ENCODE measurements at regions not wholly inside any gene's neighbourhood (a gene's known extent, or its start where the extent isn't known, plus 50 kb on each side); places are given as distances from the start of the nearest gene placed in this dataset.

DNA sequence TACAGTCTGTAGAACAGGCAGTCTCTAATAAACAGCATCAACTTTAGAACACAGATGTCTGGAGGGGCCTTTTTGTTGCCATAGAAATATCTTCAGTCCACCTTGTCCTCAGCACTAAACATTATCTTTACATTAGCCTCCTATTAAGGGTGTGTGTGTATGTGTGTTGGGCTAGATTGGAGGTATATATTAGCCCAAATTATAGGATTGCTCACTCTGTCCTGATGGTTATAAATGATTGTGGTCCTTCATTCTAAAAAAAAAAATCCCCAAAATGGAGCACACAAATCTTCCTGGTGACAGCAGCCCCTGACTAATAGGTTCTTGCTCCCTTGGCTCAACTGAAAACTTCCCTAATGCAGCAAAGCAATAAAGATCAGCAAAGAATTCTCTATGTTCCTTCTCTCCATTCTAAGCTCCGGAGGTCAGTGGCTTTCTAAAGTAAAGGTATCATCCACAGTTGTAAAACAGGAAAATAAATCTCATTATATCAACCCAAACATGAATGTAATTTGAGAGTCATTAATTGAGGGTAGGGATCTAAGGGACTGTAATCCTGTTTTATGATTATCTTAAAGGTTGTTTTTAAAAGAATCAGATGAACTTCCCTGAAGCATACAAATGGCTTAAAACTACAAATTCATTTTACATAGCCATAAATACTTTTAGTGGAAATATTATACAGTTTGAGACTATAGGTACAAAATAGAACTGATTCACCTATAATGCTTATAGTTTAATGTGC lies 232.7 kb downstream of the KLF12 start:
- H3K4me1 Mint-ChIP-seq = peaks cover 38% of the 10 kb centered on the region
- peaks cover 20% of the 10 kb centered on the region for H3K36me3 Mint-ChIP-seq
- H3K27ac Mint-ChIP-seq = no peak overlapping the region
- H3K4me3 Mint-ChIP-seq = no peak overlapping the region
- no peaks in the 10 kb centered on the region for H3K27me3 Mint-ChIP-seq
- no peak for ATAC-seq
- H3K9me3 Mint-ChIP-seq = no peaks in the 10 kb centered on the region

DNA sequence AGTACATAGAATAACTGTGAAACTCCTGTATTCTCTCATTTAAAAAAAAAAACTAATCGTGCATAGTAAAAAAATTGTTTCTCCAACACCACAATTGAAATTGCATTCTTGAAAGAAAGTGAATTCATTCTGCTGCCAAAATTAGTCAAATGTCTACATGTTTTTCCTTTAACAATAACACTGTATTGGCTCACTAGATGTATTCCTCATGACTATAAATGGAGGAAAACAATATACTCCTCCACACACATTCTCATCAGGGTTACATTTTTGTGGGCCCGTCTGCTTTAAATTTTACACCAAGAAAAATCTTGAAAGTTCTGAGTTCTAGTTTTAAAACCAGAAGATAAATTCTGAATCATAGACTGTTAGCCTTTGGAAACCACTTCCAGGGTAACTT lies 233.6 kb downstream of the KLF12 start:
- Mint-ChIP-seq H3K4me1 (peaks cover 39% of the 10 kb centered on the region), H3K4me3 (no peak overlapping the region), H3K9me3 (no peaks in the 10 kb centered on the region)

DNA sequence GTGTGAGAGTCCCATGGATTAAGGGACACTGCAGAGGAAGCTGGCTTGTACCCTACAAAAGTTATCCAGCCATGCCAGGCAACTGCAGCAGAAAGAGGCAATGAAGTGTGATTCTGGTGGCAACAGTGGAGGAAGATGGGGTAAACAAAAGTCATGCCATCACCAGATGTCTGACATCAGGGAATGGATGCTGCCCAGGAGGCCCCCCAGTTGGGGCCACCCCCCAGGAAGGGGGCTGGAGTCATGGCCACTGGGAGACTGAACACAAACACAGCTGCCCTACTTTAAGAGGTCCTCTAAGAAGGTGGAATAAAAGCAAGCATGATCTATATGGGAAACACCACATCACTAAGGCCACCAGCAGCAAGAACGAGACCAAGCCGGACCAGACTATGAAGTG lies 235.3 kb downstream of the KLF12 start:
- Mint-ChIP-seq H3K27me3 (no peaks in the 10 kb centered on the region), H3K36me3 (peaks cover 30% of the 10 kb centered on the region), H3K4me1 (peaks cover 49% of the 10 kb centered on the region), H3K27ac (peak overlapping the region; percentile 70), H3K4me3 (no peak overlapping the region), H3K9me3 (no peaks in the 10 kb centered on the region)
- no peak for ATAC-seq

More for the DNA sequence above, 233.6 kb downstream of the KLF12 start:
- H3K27me3 Mint-ChIP-seq = no peaks in the 10 kb centered on the region
- no peak for ATAC-seq
- H3K36me3 Mint-ChIP-seq = peaks cover 21% of the 10 kb centered on the region
- H3K27ac Mint-ChIP-seq = no peak overlapping the region

DNA sequence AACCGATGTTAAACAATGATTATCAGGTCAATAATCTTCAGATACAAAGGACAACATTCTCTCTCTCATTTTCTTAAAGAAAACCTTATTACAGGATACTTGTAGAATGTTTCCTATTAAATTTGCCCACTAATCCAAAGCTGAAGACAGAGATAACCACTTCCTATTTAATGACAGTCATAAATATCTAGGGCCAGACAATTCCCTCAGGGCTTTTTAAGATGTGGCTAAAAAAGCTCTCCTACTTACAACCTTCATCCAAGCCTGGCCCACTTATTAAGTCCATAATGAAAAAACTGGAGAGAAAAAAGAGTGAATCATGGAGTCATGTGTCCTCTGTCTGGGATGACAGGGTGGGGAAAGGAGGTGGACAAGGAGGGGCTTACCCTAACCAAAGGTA lies 235.9 kb downstream of the KLF12 start:
- Mint-ChIP-seq H3K27ac (peak overlapping the region; percentile 70), H3K4me3 (no peak overlapping the region), H3K36me3 (peaks cover 33% of the 10 kb centered on the region), H3K27me3 (no peaks in the 10 kb centered on the region), H3K9me3 (no peaks in the 10 kb centered on the region), H3K4me1 (peaks cover 48% of the 10 kb centered on the region)
- ATAC-seq = no peak

DNA sequence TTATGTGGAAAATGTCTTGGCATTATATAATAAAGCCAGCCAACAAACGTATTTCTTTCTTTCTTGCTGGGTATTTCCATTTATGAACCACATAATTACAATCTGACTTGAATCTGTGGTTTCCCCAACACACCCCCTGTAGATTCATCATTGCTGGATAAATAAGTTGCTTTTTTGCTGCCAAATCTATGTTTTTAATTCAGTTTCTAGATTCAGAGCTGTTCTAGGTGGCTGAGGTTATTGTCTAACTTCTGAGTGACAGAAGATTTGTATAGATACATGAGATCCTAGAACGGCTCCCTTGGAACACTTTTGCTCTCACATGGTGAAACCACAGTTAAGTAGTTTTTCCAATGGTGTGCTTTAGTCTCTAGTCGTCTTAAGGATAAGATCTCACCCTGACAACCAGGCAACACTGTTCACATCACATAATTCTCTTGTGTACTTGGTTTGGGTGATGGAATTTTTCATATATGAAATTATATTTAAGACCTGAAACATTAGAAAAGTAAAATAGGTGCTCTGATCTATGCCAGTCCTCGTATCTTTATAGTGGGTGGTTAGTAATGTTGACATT lies 239.1 kb downstream of the KLF12 start:
- no peak overlapping the region for H3K27ac Mint-ChIP-seq
- H3K4me3 Mint-ChIP-seq = no peak overlapping the region
- peaks cover 46% of the 10 kb centered on the region for H3K4me1 Mint-ChIP-seq
- H3K27me3 Mint-ChIP-seq = no peaks in the 10 kb centered on the region
- no peaks in the 10 kb centered on the region for H3K9me3 Mint-ChIP-seq
- ATAC-seq = no peak
- peaks cover 33% of the 10 kb centered on the region for H3K36me3 Mint-ChIP-seq

DNA sequence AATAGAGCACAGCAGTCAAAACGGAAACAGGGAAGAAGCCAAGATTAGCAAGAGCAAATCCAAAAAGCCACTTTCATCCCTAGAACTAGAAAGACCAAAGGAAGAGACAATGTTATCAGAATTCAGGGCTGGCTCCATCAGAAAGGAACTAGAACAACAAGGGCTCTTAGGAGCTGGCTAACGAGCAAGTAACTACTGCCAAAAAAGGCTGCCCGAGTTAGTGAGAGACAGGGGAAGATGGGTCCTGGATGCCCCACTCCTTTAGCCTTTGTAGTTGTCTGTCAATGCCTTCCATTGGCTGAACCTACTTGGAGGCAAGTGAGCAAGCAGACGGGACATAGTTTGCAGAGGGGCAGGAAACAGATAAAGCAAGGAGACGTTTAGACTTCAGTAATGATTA lies 240.4 kb downstream of the KLF12 start:
- peaks cover 28% of the 10 kb centered on the region for H3K36me3 Mint-ChIP-seq
- no peak overlapping the region for H3K27ac Mint-ChIP-seq
- H3K4me1 Mint-ChIP-seq = peaks cover 34% of the 10 kb centered on the region
- H3K4me3 Mint-ChIP-seq = no peak overlapping the region
- no peak for ATAC-seq
- no peaks in the 10 kb centered on the region for H3K27me3 Mint-ChIP-seq
- H3K9me3 Mint-ChIP-seq = no peaks in the 10 kb centered on the region

DNA sequence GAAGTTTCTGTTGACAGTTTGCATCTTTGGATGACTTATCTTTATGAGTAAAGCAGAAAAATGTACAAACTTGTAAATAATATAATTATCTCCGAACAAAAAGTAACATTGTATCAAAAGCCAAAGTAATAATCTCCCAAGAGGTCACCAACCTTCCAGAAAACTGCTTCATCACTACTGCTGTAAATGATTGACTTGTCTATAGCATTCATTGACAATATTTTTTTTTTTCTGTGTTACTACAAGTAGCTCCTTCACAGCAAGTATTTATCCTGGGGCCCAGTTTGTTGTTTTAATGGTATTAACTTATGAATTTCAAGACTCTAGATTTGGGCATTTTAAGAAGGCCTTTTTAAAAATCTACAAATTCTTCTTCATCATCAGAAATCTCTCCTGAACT lies 242.4 kb downstream of the KLF12 start:
- Mint-ChIP-seq H3K36me3 (peaks cover 19% of the 10 kb centered on the region), H3K27ac (no peak overlapping the region), H3K4me3 (no peak overlapping the region), H3K4me1 (peaks cover 17% of the 10 kb centered on the region), H3K9me3 (no peaks in the 10 kb centered on the region), H3K27me3 (no peaks in the 10 kb centered on the region)
- no peak for ATAC-seq

DNA sequence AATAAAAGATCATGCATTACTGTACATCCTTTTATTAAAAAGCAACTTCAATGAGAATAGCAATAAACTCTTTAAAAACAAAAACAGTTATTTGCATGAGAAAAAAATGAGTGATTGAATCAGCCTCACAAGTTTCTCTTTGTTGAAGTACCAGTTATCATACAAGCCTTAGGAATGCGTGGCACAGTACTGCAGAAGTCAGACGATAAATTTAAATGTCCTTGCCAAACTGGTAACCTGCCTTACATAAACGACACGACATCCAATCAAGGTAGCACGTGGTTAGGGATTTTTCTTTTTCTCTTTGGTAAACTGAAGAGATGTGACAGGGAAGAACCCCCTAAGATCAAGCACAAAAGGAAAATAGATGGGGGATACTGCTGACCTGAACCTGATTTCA lies 251.0 kb downstream of the KLF12 start:
- Mint-ChIP-seq H3K9me3 (peaks cover 4% of the 10 kb centered on the region), H3K27ac (no peak overlapping the region), H3K4me1 (peaks cover 37% of the 10 kb centered on the region), H3K27me3 (no peaks in the 10 kb centered on the region), H3K4me3 (no peak overlapping the region), H3K36me3 (peaks cover 50% of the 10 kb centered on the region)
- no peak for ATAC-seq

DNA sequence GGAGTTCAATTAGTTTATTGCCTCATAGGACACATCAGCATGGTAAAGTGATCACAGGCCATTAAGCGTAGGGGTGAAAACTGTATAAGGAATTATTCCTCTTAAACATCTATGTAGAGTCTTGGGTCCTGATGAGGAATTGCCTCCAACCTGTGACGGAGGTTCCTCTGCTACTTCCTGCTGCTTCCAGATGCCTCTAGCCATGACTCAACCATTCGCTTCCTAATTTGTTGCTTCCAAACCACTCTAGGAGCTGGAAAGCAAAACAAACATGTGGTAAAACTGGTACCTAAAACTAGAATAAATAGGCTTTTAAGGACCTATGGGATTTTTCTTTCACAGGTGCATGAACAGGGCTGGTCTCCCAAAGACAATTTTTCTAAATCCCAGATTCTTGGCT lies 253.8 kb downstream of the KLF12 start:
- Mint-ChIP-seq H3K27me3 (no peaks in the 10 kb centered on the region), H3K9me3 (peaks cover 4% of the 10 kb centered on the region), H3K36me3 (peaks cover 30% of the 10 kb centered on the region), H3K27ac (peak overlapping the region; percentile 3), H3K4me1 (peaks cover 27% of the 10 kb centered on the region), H3K4me3 (no peak overlapping the region)
- ATAC-seq = no peak

DNA sequence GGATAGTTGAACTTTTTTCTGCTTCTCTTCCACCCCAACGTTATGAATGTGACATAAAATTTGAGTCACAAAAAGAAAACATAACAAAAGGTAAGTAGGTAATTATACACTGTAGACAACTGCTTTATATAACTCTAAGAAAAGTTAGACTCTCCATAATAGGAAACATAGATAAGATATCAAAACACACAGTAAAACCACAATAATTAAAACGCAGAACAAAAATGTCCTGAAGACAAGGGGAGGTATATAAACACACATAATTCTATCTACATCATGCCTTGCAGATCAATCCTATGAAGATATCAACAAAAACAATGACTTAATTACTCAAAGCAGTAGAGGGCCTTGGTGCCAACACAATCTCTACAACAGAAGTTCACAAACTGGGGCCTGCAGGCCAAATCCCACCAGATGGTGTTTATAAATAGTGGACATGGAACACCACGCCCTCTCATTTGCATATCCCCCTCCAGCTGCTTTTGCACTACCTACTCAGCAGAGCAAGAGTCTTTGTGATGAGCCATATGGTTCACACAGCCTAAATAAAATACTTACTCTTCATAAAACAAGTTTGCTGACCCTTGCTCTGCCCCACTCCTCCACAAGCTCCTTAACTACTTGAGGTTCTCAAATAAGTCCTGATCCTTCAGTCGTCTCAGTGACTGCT lies 254.7 kb downstream of the KLF12 start:
- peaks cover 4% of the 10 kb centered on the region for H3K9me3 Mint-ChIP-seq
- H3K4me1 Mint-ChIP-seq = peaks cover 20% of the 10 kb centered on the region
- H3K36me3 Mint-ChIP-seq = peaks cover 22% of the 10 kb centered on the region
- H3K27me3 Mint-ChIP-seq = no peaks in the 10 kb centered on the region
- ATAC-seq = no peak
- H3K4me3 Mint-ChIP-seq = no peak overlapping the region
- H3K27ac Mint-ChIP-seq = peak overlapping the region; percentile 3

DNA sequence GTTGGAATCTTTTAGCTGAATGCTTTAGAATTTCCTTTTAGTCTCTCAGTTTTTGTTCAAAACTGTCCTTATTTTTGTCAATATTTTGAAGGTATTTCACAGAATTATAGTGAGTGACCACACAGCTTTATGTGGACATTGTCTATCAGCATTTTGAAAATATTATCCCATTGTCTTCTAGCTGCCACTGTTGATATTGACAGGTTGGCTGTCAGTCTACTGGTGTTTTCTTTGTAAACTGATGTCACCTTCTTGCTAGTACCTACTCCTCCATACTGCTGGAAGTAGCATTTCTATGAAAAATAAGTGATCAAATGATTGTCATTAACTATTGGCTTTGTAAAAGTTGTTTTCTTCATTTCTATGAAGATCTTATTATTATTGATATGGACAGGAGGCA lies 256.8 kb downstream of the KLF12 start:
- no peak overlapping the region for H3K27ac Mint-ChIP-seq
- peaks cover 22% of the 10 kb centered on the region for H3K36me3 Mint-ChIP-seq
- peaks cover 32% of the 10 kb centered on the region for H3K4me1 Mint-ChIP-seq
- ATAC-seq = no peak
- H3K27me3 Mint-ChIP-seq = no peaks in the 10 kb centered on the region
- H3K4me3 Mint-ChIP-seq = no peak overlapping the region
- H3K9me3 Mint-ChIP-seq = peaks cover 4% of the 10 kb centered on the region

DNA sequence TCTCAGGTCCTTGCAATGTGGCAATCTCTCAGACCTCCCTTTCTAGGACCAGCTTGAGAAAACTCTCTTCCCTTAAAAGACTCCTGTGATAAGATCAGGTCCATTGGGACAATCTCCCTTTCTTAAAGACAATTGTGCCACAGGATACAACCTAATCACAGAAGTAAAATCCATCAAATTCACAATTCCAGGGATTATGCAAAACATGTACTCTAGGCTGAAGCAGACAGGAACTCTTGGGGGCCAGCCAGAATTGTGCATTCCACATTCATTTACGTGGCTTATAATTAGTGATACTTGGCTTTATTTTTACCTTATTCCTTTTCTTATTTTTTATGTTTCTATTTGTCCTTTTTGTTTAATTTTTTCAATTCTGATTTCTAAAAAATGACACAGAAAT lies 257.9 kb downstream of the KLF12 start:
- H3K36me3 Mint-ChIP-seq = peaks cover 27% of the 10 kb centered on the region
- H3K27me3 Mint-ChIP-seq = no peaks in the 10 kb centered on the region
- ATAC-seq = no peak
- H3K27ac Mint-ChIP-seq = no peak overlapping the region
- peaks cover 4% of the 10 kb centered on the region for H3K9me3 Mint-ChIP-seq
- no peak overlapping the region for H3K4me3 Mint-ChIP-seq
- H3K4me1 Mint-ChIP-seq = peaks cover 39% of the 10 kb centered on the region

DNA sequence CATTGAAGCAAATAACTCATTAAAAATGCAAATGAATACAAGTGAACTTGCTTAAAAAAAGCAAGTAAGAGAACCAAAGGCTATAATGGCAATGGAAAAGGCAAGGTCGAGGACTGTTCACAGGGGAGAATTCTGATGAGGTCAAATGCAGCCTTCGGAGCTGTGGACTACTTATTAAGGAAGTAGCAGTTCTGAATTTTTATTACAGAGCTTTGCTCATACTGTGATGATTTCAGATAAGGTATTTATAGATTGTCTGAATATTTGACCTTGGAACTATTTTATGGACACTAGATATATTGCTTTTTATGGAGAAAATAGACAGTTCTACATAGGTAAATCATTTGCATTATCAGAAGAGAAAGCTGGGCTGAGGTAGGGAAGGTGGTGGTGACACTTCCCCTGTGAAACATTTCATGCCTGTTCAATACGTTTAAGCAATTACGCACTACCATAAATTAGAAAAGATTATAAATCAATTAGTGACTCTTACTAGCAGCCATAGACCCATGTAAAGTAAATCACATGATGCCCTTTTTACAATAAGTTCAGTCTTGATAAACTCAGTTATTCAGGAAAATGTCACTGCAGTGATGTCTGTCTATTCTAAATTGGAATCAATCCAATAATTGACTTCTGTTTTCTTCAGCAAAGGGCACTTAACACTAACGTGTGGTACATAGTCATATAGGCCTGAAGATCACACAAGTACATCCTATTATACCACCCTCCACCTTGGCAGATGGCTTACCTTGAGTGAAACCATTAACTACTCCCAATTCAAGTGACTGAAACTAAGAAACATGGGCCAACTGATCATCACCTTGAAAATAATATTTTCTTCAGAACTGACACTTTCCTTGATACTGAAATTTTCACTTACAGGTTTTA lies 260.0 kb downstream of the KLF12 start:
- peaks cover 35% of the 10 kb centered on the region for H3K4me1 Mint-ChIP-seq
- H3K36me3 Mint-ChIP-seq = peaks cover 15% of the 10 kb centered on the region
- H3K4me3 Mint-ChIP-seq = no peak overlapping the region
- peaks cover 4% of the 10 kb centered on the region for H3K9me3 Mint-ChIP-seq
- no peak overlapping the region for H3K27ac Mint-ChIP-seq
- H3K27me3 Mint-ChIP-seq = no peaks in the 10 kb centered on the region
- no peak for ATAC-seq

DNA sequence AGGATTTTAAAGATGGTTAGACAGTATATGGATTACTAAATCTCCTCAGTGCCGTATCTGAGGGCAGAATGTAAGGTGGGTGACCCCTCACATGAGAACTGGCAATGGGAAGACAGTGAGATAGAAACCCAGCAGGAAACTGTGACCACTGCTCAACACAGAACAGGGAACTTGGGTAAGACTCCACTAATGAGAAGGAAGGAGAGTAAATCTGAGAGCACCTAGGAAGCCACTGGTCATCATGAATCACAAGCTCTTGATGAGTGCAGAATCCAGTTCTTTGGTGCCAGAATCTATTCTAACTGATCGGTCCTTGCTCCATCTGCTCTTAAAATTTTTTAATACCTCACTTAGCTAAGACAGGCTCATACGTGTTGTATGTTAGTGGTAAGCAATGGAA lies 261.8 kb downstream of the KLF12 start:
- H3K4me1 Mint-ChIP-seq = peaks cover 29% of the 10 kb centered on the region
- no peak for ATAC-seq
- no peak overlapping the region for H3K4me3 Mint-ChIP-seq
- H3K27ac Mint-ChIP-seq = no peak overlapping the region
- no peaks in the 10 kb centered on the region for H3K27me3 Mint-ChIP-seq
- H3K36me3 Mint-ChIP-seq = peaks cover 4% of the 10 kb centered on the region
- no peaks in the 10 kb centered on the region for H3K9me3 Mint-ChIP-seq

Measured in stimulated activated memory B cell treated with anti-CD40 and anti-IgM and Interleukin-4, amounts not matched to agents 10 μg/mL and 1 μg/mL and 100 μg/mL, for 72 hours (primary cell).